Activated T-cell treated with anti-CD3 and anti-CD28 coated beads for 1 hour (primary cell): ENCODE measurements at regions not wholly inside any gene's neighbourhood (a gene's known extent, or its start where the extent isn't known, plus 50 kb on each side); places are given as distances from the start of the nearest gene placed in this dataset.
"Not testable (repeated sequence)": the region's sequence is repeated elsewhere in the genome, so short reads cannot be mapped to it uniquely, and the experiment has no call there.

ENCODE experiments used
- DNase-seq: peaks from one replicate; pipeline ENCODE4 v3.0.0-alpha.2; 2020; ENCODE audit warnings: low read depth

DNA sequence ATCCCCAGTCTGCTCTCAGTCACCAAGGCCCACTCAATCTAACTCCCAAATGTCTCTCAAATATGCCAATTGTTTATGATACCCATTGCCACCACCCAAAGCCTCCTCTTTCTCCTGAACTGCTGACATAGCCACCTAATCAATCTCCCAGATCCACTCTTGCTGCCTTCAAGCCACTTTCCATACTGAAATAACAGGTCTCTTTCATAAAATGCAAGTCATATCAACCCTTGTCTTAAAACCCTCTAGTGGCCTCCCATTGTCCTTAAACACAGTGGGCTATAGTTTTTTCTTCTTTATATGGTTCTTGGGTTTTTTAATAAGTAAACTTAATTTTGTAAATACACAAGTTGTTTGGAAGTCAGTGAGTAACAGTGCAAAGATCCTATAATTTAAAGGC is 155.2 kb upstream of the ZC3H12C start:
- no peak for DNase-seq

GRCh38 chr11:109939166-109939810 is 153.9 kb upstream of the ZC3H12C start:
- DNase-seq: no peak

- DNase-seq: no peak
These were observed 152.4 kb upstream of the ZC3H12C start for GRCh38 chr11:109940816-109941215.

GRCh38 chr11:109945626-109946321 is 147.4 kb upstream of the ZC3H12C start:
- no peak for DNase-seq

DNA sequence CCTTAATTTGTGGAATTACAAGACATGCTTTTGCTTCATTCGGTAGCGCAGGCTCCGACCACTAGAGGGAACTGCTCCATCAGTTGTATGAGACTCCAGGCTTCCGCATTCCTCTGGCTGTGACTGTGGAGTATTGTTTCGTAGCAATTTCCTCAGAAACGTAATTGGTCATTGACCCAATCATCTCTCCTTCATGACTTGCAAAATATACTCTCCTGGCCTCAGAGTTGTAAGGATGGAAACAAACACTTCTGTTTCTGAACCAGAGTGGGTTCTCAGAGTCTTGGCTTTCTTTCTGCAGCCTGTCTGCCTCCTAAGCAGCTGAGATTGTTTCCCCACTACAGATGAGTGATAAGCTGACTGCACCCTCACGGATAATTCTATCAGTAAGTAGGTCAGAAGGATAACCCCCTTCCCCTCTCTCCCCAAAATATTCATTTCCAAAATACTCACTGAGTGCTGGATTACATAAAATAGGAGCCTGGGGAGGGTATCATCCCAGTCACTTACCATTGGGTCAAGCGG is 146.8 kb upstream of the ZC3H12C start:
- peak; percentile 9 for DNase-seq

DNA sequence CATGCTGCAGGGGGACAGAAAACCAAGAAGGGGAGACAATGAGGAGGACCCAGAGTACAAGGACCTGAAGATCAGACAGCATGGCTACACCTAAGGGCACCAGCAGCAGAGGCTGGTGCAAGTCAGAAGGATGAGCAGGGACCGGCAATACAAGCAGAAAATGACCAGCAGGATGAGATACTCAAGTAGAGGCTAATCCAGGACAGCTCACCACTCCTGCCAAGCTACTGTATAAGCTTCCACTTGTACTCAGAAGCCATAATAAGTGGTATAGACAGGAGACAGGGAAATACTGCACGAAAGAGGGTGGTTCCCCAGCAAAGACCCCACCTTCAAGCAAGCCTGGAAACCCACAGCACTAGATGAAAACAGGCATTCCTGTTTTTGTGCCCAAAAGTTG is 138.7 kb upstream of the ZC3H12C start:
- DNase-seq: no peak

DNA sequence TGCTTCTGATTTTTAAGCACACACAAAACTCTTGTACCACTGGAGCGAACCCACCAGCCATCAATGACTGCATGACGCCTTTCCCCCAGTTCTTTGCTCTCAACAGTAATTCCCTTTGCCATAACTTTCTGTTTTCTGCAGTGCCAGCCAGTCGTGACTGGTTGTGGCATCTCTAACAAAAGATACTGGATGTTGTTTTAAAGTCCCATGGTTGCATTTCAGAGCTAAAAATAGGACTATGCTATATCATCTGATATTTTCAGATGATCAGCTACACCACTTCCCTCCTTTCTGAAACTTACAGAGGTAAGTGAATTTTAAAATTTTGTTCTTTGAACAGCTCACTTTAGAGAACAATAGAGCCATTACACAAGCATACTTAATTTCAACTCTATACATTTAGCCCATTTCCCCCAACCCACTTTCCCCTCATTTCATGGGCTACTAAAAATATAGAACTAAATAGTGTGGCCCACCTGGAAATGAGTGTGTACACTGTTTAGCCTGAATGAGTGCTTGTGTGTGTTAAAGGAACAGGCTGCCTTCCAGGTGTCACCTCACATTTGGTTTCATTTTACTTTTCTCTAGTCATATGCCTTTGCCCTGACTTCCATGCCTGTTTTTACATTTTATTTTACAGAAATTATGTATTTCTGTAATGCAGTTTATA is 136.9 kb upstream of the ZC3H12C start:
- DNase-seq: no peak

GRCh38 chr11:109957000-109957399 is 136.2 kb upstream of the ZC3H12C start:
- DNase-seq: no peak

GRCh38 chr11:109957601-109958000 is 135.6 kb upstream of the ZC3H12C start:
- DNase-seq: no peak

DNA sequence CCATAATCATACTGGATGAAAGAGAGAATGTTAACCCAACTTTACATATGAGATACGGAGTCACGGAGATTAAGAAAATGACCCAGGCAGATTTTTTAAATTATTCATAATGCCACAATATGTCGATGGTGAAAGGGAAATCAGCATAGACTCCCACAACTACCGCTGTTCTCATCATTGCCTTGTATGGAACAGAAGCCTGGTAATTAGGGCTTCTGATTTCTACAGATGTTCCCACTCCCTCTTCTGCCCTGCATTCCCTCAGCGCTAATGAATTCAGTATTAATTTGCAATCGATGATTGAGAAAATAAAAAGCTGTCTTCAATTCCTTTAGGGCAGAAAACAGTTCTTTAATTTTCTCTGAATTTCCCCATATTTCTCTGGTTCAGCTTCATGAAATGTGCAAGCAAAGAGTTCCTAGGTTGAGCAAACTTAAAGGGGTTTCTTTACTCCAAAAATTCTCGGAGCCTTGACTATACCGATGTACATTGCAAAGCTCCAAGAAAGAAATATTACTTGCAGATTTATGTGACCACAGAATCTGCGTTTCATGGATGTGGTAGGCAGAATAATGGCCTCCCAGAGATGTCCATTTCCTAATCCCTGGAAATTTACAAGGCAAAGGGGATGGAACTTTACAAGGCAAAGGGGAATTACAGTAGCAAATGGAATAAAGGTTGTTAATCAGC is 134.9 kb upstream of the ZC3H12C start:
- no peak for DNase-seq

GRCh38 chr11:109958821-109959166 is 134.4 kb upstream of the ZC3H12C start:
- no peak for DNase-seq

DNA sequence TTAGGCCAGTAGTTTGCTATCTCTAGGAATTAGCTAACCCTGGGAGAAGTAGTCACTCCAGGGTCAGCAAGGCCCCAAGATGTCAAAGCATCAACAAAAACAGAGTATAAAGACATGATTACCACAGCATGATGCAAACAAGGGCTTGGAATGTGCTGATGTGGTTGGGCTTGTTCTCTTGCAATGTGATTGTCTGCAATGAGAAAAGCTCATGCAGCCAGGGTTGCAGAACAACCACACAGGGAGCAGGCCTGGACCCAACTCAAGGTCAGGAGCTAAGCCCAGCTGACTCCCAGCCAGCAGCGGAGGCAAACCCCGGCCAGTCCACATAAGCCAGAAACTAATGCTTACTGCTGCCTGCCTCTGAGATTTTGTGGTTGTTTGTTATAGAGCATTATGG is 132.4 kb upstream of the ZC3H12C start:
- no peak for DNase-seq

DNA sequence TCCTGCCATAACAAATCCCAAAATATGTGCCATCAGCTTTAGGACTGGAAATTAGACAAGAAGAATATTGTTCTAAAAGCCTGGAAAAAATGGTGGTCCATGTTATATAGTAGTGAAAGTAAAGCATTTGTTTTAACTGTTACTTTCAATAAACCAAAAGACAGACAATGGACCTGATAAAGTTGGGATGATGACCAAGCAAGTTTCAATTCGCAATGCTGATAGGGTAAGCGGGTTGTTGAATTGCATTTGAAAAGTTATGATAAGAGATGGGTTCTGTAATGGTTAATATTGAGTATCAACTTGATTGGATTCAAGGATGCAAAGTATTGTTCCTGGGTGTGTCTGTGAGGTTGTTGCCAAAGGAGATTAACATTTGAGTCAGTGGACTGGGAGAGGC is 131.9 kb upstream of the ZC3H12C start:
- DNase-seq: no peak

- DNase-seq: no peak
These were observed 130.1 kb upstream of the ZC3H12C start for GRCh38 chr11:109963101-109963500.

- DNase-seq: no peak
These were observed 128.7 kb upstream of the ZC3H12C start for GRCh38 chr11:109964487-109964886.

DNA sequence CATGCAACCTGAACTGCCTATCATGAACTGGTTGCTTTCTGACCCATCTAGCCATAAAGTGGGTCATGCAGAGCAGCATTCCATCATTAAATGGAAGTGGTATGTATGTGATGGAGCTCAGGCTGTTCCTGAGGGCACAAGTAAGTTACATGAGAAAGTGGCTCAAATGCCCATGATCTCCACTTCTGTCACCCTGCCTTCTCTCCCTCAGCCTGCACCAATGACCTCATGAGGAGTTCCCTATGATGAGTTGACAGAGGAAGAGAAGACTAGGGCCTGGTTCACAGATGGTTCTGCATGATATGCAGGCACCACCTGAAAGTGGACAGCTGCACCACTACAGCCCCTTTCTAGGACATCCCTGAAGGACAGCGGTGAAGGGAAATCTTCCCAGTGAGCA is 127.7 kb upstream of the ZC3H12C start:
- not testable (repeated sequence) for DNase-seq

- DNase-seq: not testable (repeated sequence)
These were observed 127.3 kb upstream of the ZC3H12C start for GRCh38 chr11:109965926-109966325.

- not testable (repeated sequence) for DNase-seq
These were observed 126.1 kb upstream of the ZC3H12C start for GRCh38 chr11:109967136-109967535.

- no peak for DNase-seq
These were observed 124.9 kb upstream of the ZC3H12C start for GRCh38 chr11:109968299-109968698.

DNA sequence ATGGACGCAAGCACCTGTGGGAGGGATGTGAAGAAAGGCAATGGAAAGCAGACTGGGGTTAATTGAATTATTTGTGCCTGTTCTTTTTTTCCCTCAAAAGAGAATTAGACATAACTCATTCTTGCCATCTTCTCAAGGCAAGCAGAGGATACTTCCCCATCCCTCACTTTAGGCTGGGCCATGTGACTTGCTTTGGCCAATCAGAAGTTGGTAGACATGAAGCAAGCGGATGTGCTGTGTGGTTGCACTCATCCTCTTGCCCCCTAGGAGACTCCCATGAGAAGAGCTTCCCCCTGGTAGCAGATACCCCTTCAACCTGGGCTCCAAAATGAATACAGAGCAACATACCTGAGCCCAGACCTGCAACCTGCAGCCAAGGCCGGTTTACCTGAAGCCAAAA is 124.4 kb upstream of the ZC3H12C start:
- DNase-seq: no peak

GRCh38 chr11:109970516-109971183 is 122.5 kb upstream of the ZC3H12C start:
- no peak for DNase-seq

DNA sequence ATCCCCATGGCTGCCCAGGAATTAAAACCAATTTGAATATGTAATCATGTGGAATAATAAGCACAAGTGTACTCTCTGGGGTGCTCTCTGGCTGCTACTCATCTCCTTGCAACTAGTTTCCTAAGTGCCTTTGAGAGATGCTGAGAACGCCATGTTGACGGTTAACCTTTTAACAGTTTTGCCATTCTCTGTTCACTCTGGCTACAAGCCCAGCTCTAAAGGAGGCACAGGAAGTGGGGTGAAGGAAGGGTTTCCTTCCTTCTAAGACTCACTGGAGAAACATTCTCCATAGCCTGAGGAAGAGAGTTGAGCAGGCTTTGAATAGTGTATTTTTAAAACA is 122.0 kb upstream of the ZC3H12C start:
- DNase-seq: no peak
